K562 (cell line): ENCODE measurements at regions not wholly inside any gene's neighbourhood (a gene's known extent, or its start where the extent isn't known, plus 50 kb on each side); places are given as distances from the start of the nearest gene placed in this dataset.

Experiments
- E2F8 ChIP-seq: fragments of 450-650 bp; IDR thresholded peaks from 2 replicates; pipeline ENCODE4 v1.7.1; 2018; ENCODE audit warnings: mild to moderate bottlenecking, low read depth; ENCODE audit not compliant: partially characterized antibody
- HNRNPH1 ChIP-seq: fragments of 200-400 bp; formaldehyde crosslinking; optimal IDR thresholded peaks from 2 replicates; pipeline ENCODE3; 2017; ENCODE audit warnings: low read depth, mild to moderate bottlenecking, low read length, moderate library complexity
- MCM3 ChIP-seq: fragments of 450-650 bp; IDR thresholded peaks from 2 replicates; pipeline ENCODE4 v1.6.1; 2016
- MEF2A ChIP-seq: IDR thresholded peaks from 2 replicates; pipeline ENCODE4 v1.6.1; 2011; ENCODE audit warnings: low read depth, mild to moderate bottlenecking, low read length, moderate library complexity; ENCODE audit not compliant: control insufficient read depth
- SNRNP70 ChIP-seq: fragments of 200-400 bp; formaldehyde crosslinking; optimal IDR thresholded peaks from 2 replicates; pipeline ENCODE3; 2017; ENCODE audit warnings: low read depth, low read length
- SREBF2 ChIP-seq: sonication (generic); formaldehyde crosslinking; IDR thresholded peaks from 2 replicates; pipeline ENCODE4 v1.4.0; 2020; ENCODE audit warnings: mild to moderate bottlenecking, missing genetic modification reagents
- USF2 ChIP-seq: sonication (generic); formaldehyde crosslinking; IDR thresholded peaks from 2 replicates; pipeline ENCODE4 v1.5.0; 2020; ENCODE audit warnings: missing genetic modification reagents
- ZNF175 ChIP-seq: fragments of 200-800 bp; sonication (Bioruptor generic); IDR thresholded peaks from 2 replicates; pipeline ENCODE4 v1.6.1; 2016; ENCODE audit warnings: low read depth, mild to moderate bottlenecking, missing genetic modification characterization, missing compliant biosample characterization
- ZNF41 ChIP-seq: fragments of 250-450 bp; sonication (Bioruptor Pico); conservative IDR thresholded peaks from 2 replicates; pipeline ENCODE4 v1.4.0; 2020; ENCODE audit warnings: mild to moderate bottlenecking

- TF ChIP-seq E2F8 (no peak), SNRNP70 (no peak), MEF2A (no peak), USF2 (CRISPR knock-in tag) (no peak), ZNF41 (no peak), MCM3 (no peak), HNRNPH1 (no peak), ZNF175 (CRISPR knock-in tag) (no peak), SREBF2 (CRISPR knock-in tag) (no peak)
Observed at GRCh38 chr6:37078814-37079213, 73.4 kb downstream of the FGD2 start (continued).
